Endothelial cell of umbilical vein (primary cell): ENCODE measurements at regions not wholly inside any gene's neighbourhood (a gene's known extent, or its start where the extent isn't known, plus 50 kb on each side); places are given as distances from the start of the nearest gene placed in this dataset.

ENCODE experiments used
- BruUV-seq: library from RNA; stranded (reverse); fragments of 400-500 nt; replicated peaks from 2 replicates; lab custom pipeline; 2021; lab: Mats Ljungman, UMichigan
- CTCF ChIA-PET: fragments of 300-600, 350-600 bp; sonication (Branson Sonifier 250); formaldehyde crosslinking; loops from one replicate; lab custom pipeline; 2021; ENCODE audit warnings: antibody characterized with exemption, inconsistent platforms; lab: Charles Lee
- POLR2A ChIA-PET: fragments of 300-600, 350-600 bp; sonication (Branson Sonifier 250); formaldehyde crosslinking; loops from one replicate; lab custom pipeline; 2021; ENCODE audit warnings: antibody characterized with exemption, inconsistent platforms; lab: Charles Lee
- DNase-seq: peaks from one replicate; pipeline ENCODE4 v3.0.0-alpha.2; 2011; ENCODE audit warnings: low read depth, low spot score
- FAIRE-seq: peaks from 2 replicates; lab custom pipeline; 2011; peaks lifted over from hg19 to GRCh38; lab: Jason Lieb, UNC
- H2AFZ ChIP-seq: 2 replicates; pipeline ENCODE4 v1.6.0; 2012; ENCODE audit warnings: low read depth, low read length, control low read depth, inconsistent platforms
- H3K27ac ChIP-seq: 2 replicates; pipeline ENCODE4 v1.5.1; 2011; ENCODE audit warnings: low read depth, mild to moderate bottlenecking, control low read depth, low read length, moderate library complexity; ENCODE audit not compliant: insufficient read depth
- H3K27me3 ChIP-seq, 2 experiments: 2 replicates each; pipeline versions ENCODE4 v1.6.0 to v1.6.1; 2011; ENCODE audit warnings: low read length in 2 of 2, mixed read lengths in 1 of 2; ENCODE audit not compliant: control insufficient read depth in 2 of 2, insufficient read depth in 2 of 2
- H3K36me3 ChIP-seq, 2 experiments: 2 replicates in 1 of 2; 3 replicates in 1 of 2; pipeline ENCODE4 v1.5.1; 2011; ENCODE audit warnings: low read length in 2 of 2, mild to moderate bottlenecking in 1 of 2, moderate library complexity in 1 of 2; ENCODE audit not compliant: control insufficient read depth in 2 of 2, insufficient read depth in 2 of 2; ENCODE audit errors: extremely low read depth in 1 of 2
- H3K4me1 ChIP-seq: 3 replicates; pipeline ENCODE4 v1.5.1; 2011; ENCODE audit warnings: mild to moderate bottlenecking, low read length; ENCODE audit not compliant: control insufficient read depth, insufficient read depth; ENCODE audit errors: extremely low read depth
- H3K4me2 ChIP-seq: 2 replicates; pipeline ENCODE4 v1.6.1; 2011; ENCODE audit warnings: low read length, control low read depth, mixed read lengths; ENCODE audit not compliant: insufficient read depth
- H3K4me3 ChIP-seq, 3 experiments: fragments of 200-600 bp in 1 of 3; sonication (generic), shearing (Covaris generic) in 1 of 3; replicated peaks in 1 of 3; 2 replicates each; pipeline ENCODE4 v1.5.1; 2011 to 2016; ENCODE audit warnings: control low read depth in 3 of 3, low read length in 3 of 3, mild to moderate bottlenecking in 2 of 3, inconsistent platforms in 1 of 3, low read depth in 1 of 3, moderate library complexity in 1 of 3; ENCODE audit not compliant: insufficient read depth in 1 of 3
- H3K79me2 ChIP-seq: 2 replicates; pipeline ENCODE4 v1.6.0; 2012; ENCODE audit warnings: low read length, inconsistent platforms; ENCODE audit not compliant: control insufficient read depth, insufficient read depth
- H3K9ac ChIP-seq: replicated peaks from 2 replicates; pipeline ENCODE3; 2011; ENCODE audit warnings: low read length, control low read depth; ENCODE audit not compliant: insufficient read depth; ENCODE audit errors: extremely low read depth
- H3K9me1 ChIP-seq: replicated peaks from 3 replicates; pipeline ENCODE4 v1.6.0; 2011; ENCODE audit warnings: mild to moderate bottlenecking, low read length; ENCODE audit not compliant: control insufficient read depth, insufficient read depth; ENCODE audit errors: extremely low read depth
- H3K9me3 ChIP-seq: replicated peaks from 2 replicates; pipeline ENCODE4 v1.5.1; 2012; ENCODE audit warnings: low read length, inconsistent platforms; ENCODE audit not compliant: control insufficient read depth, insufficient read depth
- H4K20me1 ChIP-seq: replicated peaks from 2 replicates; pipeline ENCODE3; 2011; ENCODE audit warnings: mild to moderate bottlenecking, low read length; ENCODE audit not compliant: control insufficient read depth, insufficient read depth; ENCODE audit errors: extremely low read depth
- EZH2 ChIP-seq: IDR thresholded peaks from 2 replicates; pipeline ENCODE4 v1.6.1; 2012; ENCODE audit warnings: borderline replicate concordance, low read depth, mild to moderate bottlenecking, moderate library complexity, low read length, inconsistent platforms; ENCODE audit not compliant: severe bottlenecking
- FOS ChIP-seq: IDR thresholded peaks from 2 replicates; pipeline ENCODE4 v1.6.1; 2011; ENCODE audit warnings: mild to moderate bottlenecking, low read length, moderate library complexity, borderline replicate concordance; ENCODE audit not compliant: insufficient read depth
- GATA2 ChIP-seq: IDR thresholded peaks from 2 replicates; pipeline ENCODE4 v1.7.0; 2011; ENCODE audit warnings: low read depth, mild to moderate bottlenecking, moderate library complexity, mixed read lengths, low read length; ENCODE audit not compliant: insufficient read length, insufficient read depth
- MAX ChIP-seq: IDR thresholded peaks from 2 replicates; pipeline ENCODE4 v1.6.1; 2011; ENCODE audit not compliant: insufficient read depth, insufficient read length
- MYC ChIP-seq: IDR thresholded peaks from one replicate; pipeline ENCODE4 v1.6.1; 2011; ENCODE audit warnings: mild to moderate bottlenecking, low read depth, low read length
- POLR2A ChIP-seq: IDR thresholded peaks from 2 replicates; pipeline ENCODE4 v1.6.1; 2012; ENCODE audit warnings: low read depth, mild to moderate bottlenecking, control low read depth, low read length
- POLR2AphosphoS5 ChIP-seq: IDR thresholded peaks from 2 replicates; pipeline ENCODE4 v1.6.1; 2012; ENCODE audit warnings: low read depth, mild to moderate bottlenecking, control low read depth, low read length, moderate library complexity; ENCODE audit not compliant: insufficient read depth
- dilution Hi-C: fragments of 300-500 bp; cut with MboI; formaldehyde crosslinking; loops from one replicate; pipeline ENCODE4 v1.15.0; 2019; ENCODE audit warnings: low sequenced_read_pairs; ENCODE audit not compliant: extremely low pct_ligation_motif_present
- intact Hi-C: fragments of 100-400 bp; cut with micrococcal nuclease; formaldehyde crosslinking; loops from one replicate; pipeline ENCODE4 v1.10.0; 2022
- TF ChIP-seq, protein P1 (sequence below), 2 donors: IDR thresholded peaks; 1 replicate in 1 of 2; 2 replicates in 1 of 2; pipeline ENCODE4 v1.5.1; 2011; ENCODE audit warnings: low read length in 2 of 2, mild to moderate bottlenecking in 2 of 2, moderate library complexity in 2 of 2, control low read depth in 1 of 2, inconsistent platforms in 1 of 2, low read depth in 1 of 2; ENCODE audit not compliant: insufficient read depth in 1 of 2; ENCODE audit errors: extremely low read depth in 1 of 2

- ChIA-PET CTCF (no interaction called here), POLR2A (no interaction called here)
- no peak for DNase-seq
- Histone ChIP-seq H3K9me3 (peaks cover 2% of the 10 kb centered on the region), H2AFZ (no peak overlapping the region), H3K27me3 (no peaks in the 10 kb centered on the region), H3K27ac (no peak overlapping the region), H3K9ac (no peak overlapping the region), H3K9me1 (no peaks in the 10 kb centered on the region), H3K4me2 (no peak overlapping the region), H3K4me3 (no peak overlapping the region), H3K36me3 (no peaks in the 10 kb centered on the region), H3K4me1 (no peaks in the 10 kb centered on the region), H4K20me1 (no peaks in the 10 kb centered on the region), H3K79me2 (no peaks in the 10 kb centered on the region)
- no TSS peak for BruUV-seq
- intact Hi-C loops = no loop called here
- FAIRE-seq = no peak
- TF ChIP-seq POLR2AphosphoS5 (no peak), POLR2A (no peak), GATA2 (no peak), MAX (no peak), MYC (no peak), FOS (no peak), EZH2 (no peak)
- TF ChIP-seq, protein P1, sequence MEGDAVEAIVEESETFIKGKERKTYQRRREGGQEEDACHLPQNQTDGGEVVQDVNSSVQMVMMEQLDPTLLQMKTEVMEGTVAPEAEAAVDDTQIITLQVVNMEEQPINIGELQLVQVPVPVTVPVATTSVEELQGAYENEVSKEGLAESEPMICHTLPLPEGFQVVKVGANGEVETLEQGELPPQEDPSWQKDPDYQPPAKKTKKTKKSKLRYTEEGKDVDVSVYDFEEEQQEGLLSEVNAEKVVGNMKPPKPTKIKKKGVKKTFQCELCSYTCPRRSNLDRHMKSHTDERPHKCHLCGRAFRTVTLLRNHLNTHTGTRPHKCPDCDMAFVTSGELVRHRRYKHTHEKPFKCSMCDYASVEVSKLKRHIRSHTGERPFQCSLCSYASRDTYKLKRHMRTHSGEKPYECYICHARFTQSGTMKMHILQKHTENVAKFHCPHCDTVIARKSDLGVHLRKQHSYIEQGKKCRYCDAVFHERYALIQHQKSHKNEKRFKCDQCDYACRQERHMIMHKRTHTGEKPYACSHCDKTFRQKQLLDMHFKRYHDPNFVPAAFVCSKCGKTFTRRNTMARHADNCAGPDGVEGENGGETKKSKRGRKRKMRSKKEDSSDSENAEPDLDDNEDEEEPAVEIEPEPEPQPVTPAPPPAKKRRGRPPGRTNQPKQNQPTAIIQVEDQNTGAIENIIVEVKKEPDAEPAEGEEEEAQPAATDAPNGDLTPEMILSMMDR (IDR thresholded peaks at IDR 0.05; ENCODE audit: extremely low read depth in 1 of 2, insufficient read depth in 1 of 2, low read depth in 1 of 2, low read length in 2 of 2) = no peak
- dilution Hi-C loops = no loop called here
Measured at GRCh38 chr12:103205906-103206305, 248.4 kb downstream of the ASCL1 start.
